Neural cell (in vitro differentiated cells): ENCODE measurements at regions not wholly inside any gene's neighbourhood (a gene's known extent, or its start where the extent isn't known, plus 50 kb on each side); places are given as distances from the start of the nearest gene placed in this dataset.

Experiments used
- H2AFZ ChIP-seq: fragments of 200-600, 300-800 bp; sonication (generic), shearing (Covaris generic); 2 replicates; pipeline ENCODE4 v1.6.0; 2014; ENCODE audit warnings: low read depth, mild to moderate bottlenecking, antibody characterized with exemption, low read length, moderate library complexity
- H3F3A ChIP-seq: fragments of 200-600 bp; shearing (Covaris generic); 2 replicates; pipeline ENCODE4 v1.6.1; 2016; ENCODE audit warnings: mild to moderate bottlenecking, moderate library complexity, mixed read lengths, antibody characterized with exemption, low read length; ENCODE audit not compliant: insufficient read depth, poor library complexity, severe bottlenecking
- H3K27ac ChIP-seq: fragments of 200-600, 300-800 bp; sonication (generic), shearing (Covaris generic); 2 replicates; pipeline ENCODE4 v1.5.1; 2014; ENCODE audit warnings: mild to moderate bottlenecking, low read length, moderate library complexity
- H3K27me3 ChIP-seq: fragments of 300-800, 200-600 bp; sonication (generic), shearing (Covaris generic); 2 replicates; pipeline ENCODE4 v1.6.0; 2014; ENCODE audit warnings: mild to moderate bottlenecking, low read depth, low read length, moderate library complexity; ENCODE audit not compliant: insufficient read depth
- H3K36me3 ChIP-seq: fragments of 300-800, 200-600 bp; sonication (generic), shearing (Covaris generic); 2 replicates; pipeline ENCODE4 v1.5.1; 2014; ENCODE audit warnings: mild to moderate bottlenecking, antibody characterized with exemption, low read length, moderate library complexity; ENCODE audit not compliant: insufficient read depth
- H3K4me2 ChIP-seq: fragments of 300-800, 200-600 bp; sonication (generic), shearing (Covaris generic); 2 replicates; pipeline ENCODE4 v1.6.0; 2014; ENCODE audit warnings: mild to moderate bottlenecking, low read length
- H3K4me3 ChIP-seq: fragments of 300-800, 200-600 bp; sonication (generic), shearing (Covaris generic); 2 replicates; pipeline ENCODE4 v1.5.1; 2014; ENCODE audit warnings: mild to moderate bottlenecking, low read length, moderate library complexity
- H3K79me2 ChIP-seq: fragments of 200-600 bp; shearing (Covaris generic); replicated peaks from 2 replicates; pipeline ENCODE4 v1.6.0; 2014; ENCODE audit warnings: mild to moderate bottlenecking, low read length, moderate library complexity; ENCODE audit not compliant: insufficient read depth
- H3K9ac ChIP-seq: fragments of 300-800, 200-600 bp; sonication (generic), shearing (Covaris generic); 2 replicates; pipeline ENCODE4 v1.6.1; 2016; ENCODE audit warnings: mild to moderate bottlenecking, low read length, mixed read lengths
- H3K9me2 ChIP-seq: fragments of 200-600 bp; shearing (Covaris generic); 2 replicates; pipeline ENCODE4 v1.6.1; 2016; ENCODE audit warnings: mild to moderate bottlenecking, low read length, mixed read lengths; ENCODE audit not compliant: insufficient read depth
- H3K9me3 ChIP-seq: fragments of 200-600, 300-800 bp; sonication (generic), shearing (Covaris generic); 2 replicates; pipeline ENCODE4 v1.6.1; 2016; ENCODE audit warnings: mild to moderate bottlenecking, mixed run types, low read length, moderate library complexity, mixed read lengths
- H4K20me1 ChIP-seq: fragments of 200-600 bp; shearing (Covaris generic); 2 replicates; pipeline ENCODE4 v1.6.1; 2016; ENCODE audit warnings: mild to moderate bottlenecking, mixed run types; ENCODE audit not compliant: insufficient read depth
- EP300 ChIP-seq: fragments of 450-650 bp; conservative IDR thresholded peaks from 2 replicates; pipeline ENCODE4 v1.6.1; 2014; ENCODE audit warnings: antibody characterized with exemption, mild to moderate bottlenecking, moderate library complexity; ENCODE audit not compliant: poor library complexity, severe bottlenecking
- EZH2 ChIP-seq: fragments of 200-600, 300-800 bp; shearing (Covaris generic), sonication (generic); IDR thresholded peaks from 2 replicates; pipeline ENCODE4 v1.6.1; 2014; ENCODE audit warnings: antibody characterized with exemption, low read length, borderline replicate concordance, mild to moderate bottlenecking; ENCODE audit not compliant: insufficient read depth, poor library complexity, severe bottlenecking
- MXI1 ChIP-seq: fragments of 450-650 bp; conservative IDR thresholded peaks from 2 replicates; pipeline ENCODE4 v1.6.1; 2014; ENCODE audit warnings: antibody characterized with exemption, mild to moderate bottlenecking; ENCODE audit not compliant: poor library complexity, severe bottlenecking
- POLR2AphosphoS5 ChIP-seq: IDR thresholded peaks from 2 replicates; pipeline ENCODE4 v1.6.1; 2012
- RAD21 ChIP-seq: fragments of 450-650 bp; conservative IDR thresholded peaks from 2 replicates; pipeline ENCODE4 v1.6.1; 2014; ENCODE audit warnings: antibody characterized with exemption, mild to moderate bottlenecking, moderate library complexity
- REST ChIP-seq: IDR thresholded peaks from 2 replicates; pipeline ENCODE4 v1.6.1; 2012; ENCODE audit warnings: borderline replicate concordance
- SMC3 ChIP-seq: fragments of 450-650 bp; conservative IDR thresholded peaks from 2 replicates; pipeline ENCODE4 v1.6.1; 2014; ENCODE audit warnings: antibody characterized with exemption, mild to moderate bottlenecking, moderate library complexity; ENCODE audit not compliant: poor library complexity
- TAF1 ChIP-seq: IDR thresholded peaks from 2 replicates; pipeline ENCODE4 v1.6.1; 2012; ENCODE audit warnings: low read depth
- TF ChIP-seq, protein P1 (sequence below): fragments of 450-650 bp; IDR thresholded peaks from 2 replicates; pipeline ENCODE4 v1.5.1; 2014; ENCODE audit warnings: antibody characterized with exemption, mild to moderate bottlenecking, moderate library complexity; ENCODE audit not compliant: poor library complexity, severe bottlenecking

DNA sequence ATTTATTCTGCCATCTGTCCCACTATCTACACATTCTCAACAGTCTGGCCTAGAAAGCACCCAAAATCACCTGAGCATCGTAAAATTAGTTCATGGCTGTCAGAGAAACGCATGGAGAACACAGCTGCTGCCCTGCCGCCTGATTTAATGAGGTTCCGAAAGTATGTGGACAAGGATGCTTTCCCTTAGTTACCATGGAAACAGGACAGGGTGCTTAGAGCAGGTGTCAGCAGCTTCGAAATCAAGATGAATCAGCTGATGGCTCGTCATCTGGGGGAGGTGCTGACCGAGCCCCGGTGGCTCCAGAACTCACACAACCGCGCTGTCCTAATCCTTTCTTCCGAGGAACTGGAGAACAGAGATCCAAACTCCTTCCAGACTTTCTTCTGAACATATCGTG lies 151.5 kb downstream of the TEX36 start:
- Histone ChIP-seq H3K4me3 (peak overlapping the region; percentile 31), H3K9ac (no peak overlapping the region)

GRCh38 chr10:125523347-125523746 lies 159.6 kb downstream of the TEX36 start:
- no peak overlapping the region for H2AFZ ChIP-seq
- TF ChIP-seq EP300 (no peak), RAD21 (no peak), SMC3 (no peak), TAF1 (no peak), POLR2AphosphoS5 (no peak), REST (no peak), MXI1 (no peak), EZH2 (no peak)
- TF ChIP-seq, protein P1, sequence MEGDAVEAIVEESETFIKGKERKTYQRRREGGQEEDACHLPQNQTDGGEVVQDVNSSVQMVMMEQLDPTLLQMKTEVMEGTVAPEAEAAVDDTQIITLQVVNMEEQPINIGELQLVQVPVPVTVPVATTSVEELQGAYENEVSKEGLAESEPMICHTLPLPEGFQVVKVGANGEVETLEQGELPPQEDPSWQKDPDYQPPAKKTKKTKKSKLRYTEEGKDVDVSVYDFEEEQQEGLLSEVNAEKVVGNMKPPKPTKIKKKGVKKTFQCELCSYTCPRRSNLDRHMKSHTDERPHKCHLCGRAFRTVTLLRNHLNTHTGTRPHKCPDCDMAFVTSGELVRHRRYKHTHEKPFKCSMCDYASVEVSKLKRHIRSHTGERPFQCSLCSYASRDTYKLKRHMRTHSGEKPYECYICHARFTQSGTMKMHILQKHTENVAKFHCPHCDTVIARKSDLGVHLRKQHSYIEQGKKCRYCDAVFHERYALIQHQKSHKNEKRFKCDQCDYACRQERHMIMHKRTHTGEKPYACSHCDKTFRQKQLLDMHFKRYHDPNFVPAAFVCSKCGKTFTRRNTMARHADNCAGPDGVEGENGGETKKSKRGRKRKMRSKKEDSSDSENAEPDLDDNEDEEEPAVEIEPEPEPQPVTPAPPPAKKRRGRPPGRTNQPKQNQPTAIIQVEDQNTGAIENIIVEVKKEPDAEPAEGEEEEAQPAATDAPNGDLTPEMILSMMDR: no peak
- no peaks in the 10 kb centered on the region for H3K36me3 ChIP-seq
- H4K20me1 ChIP-seq: no peaks in the 10 kb centered on the region
- no peak overlapping the region for H3K27ac ChIP-seq
- H3K9me3 ChIP-seq: no peaks in the 10 kb centered on the region
- no peaks in the 10 kb centered on the region for H3K79me2 ChIP-seq
- H3K27me3 ChIP-seq: no peaks in the 10 kb centered on the region
- no peak overlapping the region for H3K4me3 ChIP-seq
- H3K9me2 ChIP-seq: no peaks in the 10 kb centered on the region
- no peak overlapping the region for H3K4me2 ChIP-seq
- no peak overlapping the region for H3K9ac ChIP-seq
- no peaks in the 10 kb centered on the region for H3F3A ChIP-seq

More for the DNA sequence above, 151.5 kb downstream of the TEX36 start:
- no peaks in the 10 kb centered on the region for H3K27me3 ChIP-seq
- H3K9me2 ChIP-seq: no peaks in the 10 kb centered on the region
- H3K4me2 ChIP-seq: peak overlapping the region; percentile 7
- peak overlapping the region; percentile 45 for H3K27ac ChIP-seq
- H3F3A ChIP-seq: no peaks in the 10 kb centered on the region
- H3K9me3 ChIP-seq: no peaks in the 10 kb centered on the region
- H3K36me3 ChIP-seq: no peaks in the 10 kb centered on the region
- TF ChIP-seq, protein P1: no peak
- TF ChIP-seq POLR2AphosphoS5 (no peak), RAD21 (no peak), REST (no peak), EP300 (peak; percentile 57)
- no peaks in the 10 kb centered on the region for H4K20me1 ChIP-seq
- H3K79me2 ChIP-seq: no peaks in the 10 kb centered on the region
- H2AFZ ChIP-seq: no peak overlapping the region
